ENCODE measurements at regions not wholly inside any gene's neighbourhood (a gene's known extent, or its start where the extent isn't known, plus 50 kb on each side); places are given as distances from the start of the nearest gene placed in this dataset.

GRCh38 chr1:22273686-22274681, 131.1 kb upstream of the WNT4 start:
- CTCF ChIA-PET (ENCODE audit: partially characterized antibody) = interaction anchor here (0.5 to 3.7 kb wide), 25 partner anchors 7 to 548 kb away, joined by 3 to 28 read pairs (median 6); no protein-coding TSS in a partner anchor

More at GRCh38 chr1:22273686-22274681, 131.1 kb upstream of the WNT4 start:
- Histone ChIP-seq H4K5ac (ENCODE audit: insufficient read length, low read depth, low read length) (no peak overlapping the region), H3K9me3 (ENCODE audit: insufficient read depth in 2 of 2, low read depth in 1 of 2, low read length in 1 of 2) (no peaks in the 10 kb centered on the region), H4K8ac (ENCODE audit: extremely low read depth, insufficient read depth, low read length) (no peak overlapping the region), H3K4me2 (ENCODE audit: insufficient read depth in 1 of 2, low read depth in 2 of 2, low read length in 2 of 2) (no peak overlapping the region), H3K79me1 (ENCODE audit: low read depth, low read length) (no peaks in the 10 kb centered on the region), H4K91ac (replicated peaks; ENCODE audit: insufficient read length, low read length) (no peak overlapping the region), H3K23me2 (ENCODE audit: low read depth, low read length) (no peaks in the 10 kb centered on the region), H2BK12ac (ENCODE audit: low read depth, low read length) (no peak overlapping the region), H4K20me1 (replicated peaks in 1 of 2; ENCODE audit: control insufficient read depth in 1 of 2, insufficient read depth in 2 of 2, low read length in 2 of 2) (no peaks in the 10 kb centered on the region), H3K56ac (replicated peaks; ENCODE audit: insufficient read length, low read depth, low read length) (no peak overlapping the region), H3K18ac (ENCODE audit: extremely low read depth, low read length) (no peak overlapping the region; the same call in 1 of the 2 replicates), H2AFZ (ENCODE audit: low read length) (no peak overlapping the region), H3K27me3 (replicated peaks in 1 of 4; ENCODE audit: control insufficient read depth in 3 of 4, extremely low read depth in 1 of 4, insufficient read depth in 3 of 4, low read length in 3 of 4) (peaks cover 0 to 3% (median 0%) of the 10 kb centered on the region in 4 experiments; a peak in 3 of 7 replicates), H2AK5ac (ENCODE audit: low read depth, low read length) (no peak overlapping the region; the same call in 1 of the 2 replicates), H2BK20ac (ENCODE audit: low read length) (no peak overlapping the region), H3K4me1 (replicated peaks in 1 of 4; ENCODE audit: control insufficient read depth in 3 of 4, insufficient read depth in 4 of 4, low read length in 3 of 4) (peaks cover 2 to 15% (median 9%) of the 10 kb centered on the region in 4 experiments), H3K9ac (replicated peaks in 1 of 4; ENCODE audit: extremely low read depth in 1 of 4, low read depth in 3 of 4, low read length in 3 of 4) (peak overlapping the region in 1 of 4 experiments; percentile 34; a peak in 2 of 7 replicates), H3K14ac (ENCODE audit: insufficient read length) (no peak overlapping the region), H2BK120ac (replicated peaks; ENCODE audit: low read depth, low read length) (no peak overlapping the region), H3K4ac (replicated peaks; ENCODE audit: insufficient read length, low read depth, low read length) (no peak overlapping the region), H3K23ac (ENCODE audit: insufficient read length) (no peak overlapping the region), H3K79me2 (ENCODE audit: control insufficient read depth in 1 of 2, insufficient read depth in 2 of 2, low read length in 2 of 2) (no peaks in the 10 kb centered on the region), H3K4me3 (ENCODE audit: extremely low read depth in 1 of 4, insufficient read depth in 2 of 4, low read depth in 3 of 4, low read length in 4 of 4) (no peak overlapping the region), H3K36me3 (ENCODE audit: control insufficient read depth in 2 of 4, insufficient read depth in 4 of 4, low read length in 3 of 4) (no peaks in the 10 kb centered on the region), H3K27ac (ENCODE audit: low read depth, low read length) (no peak overlapping the region), H2BK15ac (ENCODE audit: low read length) (no peak overlapping the region), H2BK5ac (ENCODE audit: low read depth, low read length) (no peak overlapping the region)
- FAIRE-seq = no peak
- no peak for DNase-seq (ENCODE audit: low read depth in 1 of 2, low spot score in 2 of 2)
- POLR2A ChIA-PET (ENCODE audit: partially characterized antibody) = no interaction called here
- 79% methylated on average over 8 of the region's 8 CpGs; no CpG with 5 or more reads in 1 of the 2 experiments for WGBS, 2 experiments (ENCODE audit: extremely low coverage in 1 of 2, insufficient coverage in 1 of 2, insufficient read length in 1 of 2, insufficient replicate concordance in 2 of 2, low coverage in 1 of 2, low lambda C conversion rate in 2 of 2, missing lambda C conversion rate in 1 of 2)
- TF ChIP-seq YY1 (IDR thresholded peaks at IDR 0.05; ENCODE audit: low read depth, low read length) (no peak), MAFK (IDR thresholded peaks at IDR 0.05; ENCODE audit: low read depth, low read length) (no peak), GABPA (IDR thresholded peaks at IDR 0.05; ENCODE audit: borderline replicate concordance, insufficient read depth, low read length) (no peak), POU5F1 (IDR thresholded peaks at IDR 0.05; ENCODE audit: low read depth, low read length) (no peak), RFX5 (IDR thresholded peaks at IDR 0.05; ENCODE audit: borderline replicate concordance, low read depth, low read length) (no peak), EGR1 (IDR thresholded peaks at IDR 0.05; ENCODE audit: borderline replicate concordance, low read depth, low read length) (no peak), USF2 (IDR thresholded peaks at IDR 0.05; ENCODE audit: low read length) (no peak), PHF8 (conservative IDR thresholded peaks at IDR 0.05; ENCODE audit: low read depth, low read length) (no peak)

Data from H1 (cell line).